ENCODE measurements at regions not wholly inside any gene's neighbourhood (a gene's known extent, or its start where the extent isn't known, plus 50 kb on each side); places are given as distances from the start of the nearest gene placed in this dataset.

GRCh38 chr5:8685704-8686103, 816.8 kb downstream of the MTRR start:
- no peak for DNase-seq (ENCODE audit: low spot score in 2 of 2)
- 92 to 95% methylated on average over 2 of the region's 2 CpGs for WGBS, 2 donors
- intact Hi-C loops (cut with DNase I; ENCODE audit: low total_unique reads), result no loop called here

GRCh38 chr5:8686707-8687106, 817.8 kb downstream of the MTRR start:
- no peak overlapping the region for H3K4me3 ChIP-seq (ENCODE audit: low read depth, poor library complexity, severe bottlenecking)
- no peak for DNase-seq (ENCODE audit: low spot score in 2 of 2)
- WGBS, 2 donors, result 49 to 57% methylated on average over 2 of the region's 2 CpGs
- TF ChIP-seq, protein P1, sequence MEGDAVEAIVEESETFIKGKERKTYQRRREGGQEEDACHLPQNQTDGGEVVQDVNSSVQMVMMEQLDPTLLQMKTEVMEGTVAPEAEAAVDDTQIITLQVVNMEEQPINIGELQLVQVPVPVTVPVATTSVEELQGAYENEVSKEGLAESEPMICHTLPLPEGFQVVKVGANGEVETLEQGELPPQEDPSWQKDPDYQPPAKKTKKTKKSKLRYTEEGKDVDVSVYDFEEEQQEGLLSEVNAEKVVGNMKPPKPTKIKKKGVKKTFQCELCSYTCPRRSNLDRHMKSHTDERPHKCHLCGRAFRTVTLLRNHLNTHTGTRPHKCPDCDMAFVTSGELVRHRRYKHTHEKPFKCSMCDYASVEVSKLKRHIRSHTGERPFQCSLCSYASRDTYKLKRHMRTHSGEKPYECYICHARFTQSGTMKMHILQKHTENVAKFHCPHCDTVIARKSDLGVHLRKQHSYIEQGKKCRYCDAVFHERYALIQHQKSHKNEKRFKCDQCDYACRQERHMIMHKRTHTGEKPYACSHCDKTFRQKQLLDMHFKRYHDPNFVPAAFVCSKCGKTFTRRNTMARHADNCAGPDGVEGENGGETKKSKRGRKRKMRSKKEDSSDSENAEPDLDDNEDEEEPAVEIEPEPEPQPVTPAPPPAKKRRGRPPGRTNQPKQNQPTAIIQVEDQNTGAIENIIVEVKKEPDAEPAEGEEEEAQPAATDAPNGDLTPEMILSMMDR (IDR thresholded peaks at IDR 0.05), result no peak
- no peak for TF ChIP-seq POLR2A (IDR thresholded peaks at IDR 0.05)
- intact Hi-C loops (cut with DNase I; ENCODE audit: low total_unique reads), result no loop called here

More at GRCh38 chr5:8685704-8686103, 816.8 kb downstream of the MTRR start:
- TF ChIP-seq POLR2A (IDR thresholded peaks at IDR 0.05), result no peak
- TF ChIP-seq, protein P1 (IDR thresholded peaks at IDR 0.05), result no peak
- no peak overlapping the region for H3K4me3 ChIP-seq (ENCODE audit: low read depth, poor library complexity, severe bottlenecking)

GRCh38 chr5:8689773-8690172, 820.8 kb downstream of the MTRR start:
- no peak overlapping the region for H3K4me3 ChIP-seq (ENCODE audit: low read depth, poor library complexity, severe bottlenecking)
- intact Hi-C loops (cut with DNase I; ENCODE audit: low total_unique reads), result no loop called here
- DNase-seq (ENCODE audit: low spot score in 2 of 2), result no peak
- 86 to 91% methylated on average over 3 of the region's 3 CpGs for WGBS, 2 donors
- TF ChIP-seq POLR2A (IDR thresholded peaks at IDR 0.05), result no peak
- TF ChIP-seq, protein P1 (IDR thresholded peaks at IDR 0.05), result no peak

DNA sequence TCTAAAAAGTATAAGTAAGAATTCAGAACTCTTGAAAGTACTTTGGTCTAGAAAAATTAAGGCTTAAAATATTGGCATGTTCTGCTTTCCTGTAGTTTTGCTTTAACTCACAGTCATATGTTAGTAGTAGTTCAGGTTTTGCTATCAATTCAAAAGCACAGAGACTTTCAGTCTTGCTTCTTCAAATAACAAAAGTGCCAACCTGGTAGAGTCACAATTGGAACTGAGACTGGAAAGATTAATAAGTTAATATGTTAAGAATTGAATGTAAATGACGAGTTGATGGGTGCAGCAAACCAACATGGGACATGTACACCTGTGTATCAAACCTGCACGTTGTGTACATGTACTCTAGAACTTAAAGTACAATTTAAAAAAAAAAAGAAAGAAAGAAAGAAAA, 822.3 kb downstream of the MTRR start:
- no peak for TF ChIP-seq POLR2A (IDR thresholded peaks at IDR 0.05)
- TF ChIP-seq, protein P1 (IDR thresholded peaks at IDR 0.05), result no peak
- H3K4me3 ChIP-seq (ENCODE audit: low read depth, poor library complexity, severe bottlenecking), result no peak overlapping the region
- intact Hi-C loops (cut with DNase I; ENCODE audit: low total_unique reads), result no loop called here
- no peak for DNase-seq (ENCODE audit: low spot score in 2 of 2)
- 75 to 87% methylated on average over 2 of the region's 2 CpGs for WGBS, 2 donors

DNA sequence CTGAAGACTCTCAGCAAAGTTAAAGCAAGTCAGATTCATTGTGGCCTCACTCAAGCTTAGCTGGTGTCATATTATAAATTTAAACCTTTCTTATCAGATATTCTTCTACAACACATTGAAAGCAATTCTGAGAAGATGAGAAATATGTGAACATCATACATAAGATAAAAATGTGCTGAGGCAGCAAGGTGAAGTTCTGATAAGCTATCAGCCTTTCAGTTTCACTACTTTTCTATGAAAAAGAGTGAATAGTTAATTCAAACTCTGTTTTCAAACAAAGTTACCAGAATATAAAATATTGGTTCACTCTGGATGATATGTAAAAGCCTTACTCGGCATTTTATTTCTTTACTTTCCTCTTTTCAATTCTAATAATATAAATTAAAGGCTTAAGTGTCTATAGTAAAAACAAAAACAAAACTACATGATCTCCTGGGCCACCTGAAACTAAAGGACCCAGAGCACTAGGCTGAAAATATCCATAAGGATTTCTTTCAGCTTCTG, 824.4 kb downstream of the MTRR start:
- no peak for DNase-seq (ENCODE audit: low spot score in 2 of 2)
- intact Hi-C loops (cut with DNase I; ENCODE audit: low total_unique reads), result no loop called here
- WGBS, 2 donors, result 87 to 95% methylated on average over 1 of the region's 1 CpG
- no peak overlapping the region for H3K4me3 ChIP-seq (ENCODE audit: low read depth, poor library complexity, severe bottlenecking)
- TF ChIP-seq, protein P1 (IDR thresholded peaks at IDR 0.05), result no peak
- TF ChIP-seq POLR2A (IDR thresholded peaks at IDR 0.05), result no peak

- TF ChIP-seq POLR2A (IDR thresholded peaks at IDR 0.05), result no peak
- TF ChIP-seq, protein P1 (IDR thresholded peaks at IDR 0.05), result no peak
- no peak for DNase-seq (ENCODE audit: low spot score in 2 of 2)
- 57 to 69% methylated on average over 3 of the region's 3 CpGs for WGBS, 2 donors
- H3K4me3 ChIP-seq (ENCODE audit: low read depth, poor library complexity, severe bottlenecking), result no peak overlapping the region
- intact Hi-C loops (cut with DNase I; ENCODE audit: low total_unique reads), result no loop called here
Observed at GRCh38 chr5:8694545-8694944, 825.6 kb downstream of the MTRR start.

Data from lower leg skin (tissue), 4 donors.